Thymus (tissue), 11 donors: ENCODE measurements at regions not wholly inside any gene's neighbourhood (a gene's known extent, or its start where the extent isn't known, plus 50 kb on each side); places are given as distances from the start of the nearest gene placed in this dataset.
"Not testable (repeated sequence)": the region's sequence is repeated elsewhere in the genome, so short reads cannot be mapped to it uniquely, and the experiment has no call there.

Experiments
- DNase-seq, 9 donors: peaks; one replicate each; pipeline ENCODE4 v3.0.0-alpha.2; 2013; ENCODE audit warnings: low spot score in 9 of 9, low read depth in 6 of 9, missing footprints in 1 of 9
- H3K27ac ChIP-seq, 2 donors: one replicate each; pipeline ENCODE4 v1.5.1; 2013; ENCODE audit warnings: control low read depth in 1 of 2, low read depth in 1 of 2, low read length in 1 of 2, mild to moderate bottlenecking in 1 of 2, moderate library complexity in 1 of 2
- H3K27me3 ChIP-seq, 2 donors: one replicate each; pipeline ENCODE4 v1.5.1; 2013; ENCODE audit warnings: low read length in 1 of 2; ENCODE audit not compliant: control insufficient read depth in 2 of 2, insufficient read depth in 1 of 2
- H3K36me3 ChIP-seq, 2 donors: one replicate each; pipeline ENCODE4 v1.5.1; 2013; ENCODE audit warnings: low read length in 1 of 2, mild to moderate bottlenecking in 1 of 2, moderate library complexity in 1 of 2; ENCODE audit not compliant: control insufficient read depth in 2 of 2, insufficient read depth in 2 of 2
- H3K4me1 ChIP-seq, 2 donors: one replicate each; pipeline ENCODE4 v1.5.1; 2013; ENCODE audit warnings: low read length in 2 of 2; ENCODE audit not compliant: control insufficient read depth in 2 of 2, insufficient read depth in 2 of 2
- H3K4me3 ChIP-seq, 2 donors: one replicate each; pipeline ENCODE4 v1.5.1; 2013; ENCODE audit warnings: low read length in 2 of 2, control low read depth in 1 of 2, mild to moderate bottlenecking in 1 of 2
- H3K9me3 ChIP-seq, 2 donors: one replicate each; pipeline ENCODE4 v1.5.1; 2013; ENCODE audit warnings: low read length in 1 of 2, mild to moderate bottlenecking in 1 of 2; ENCODE audit not compliant: control insufficient read depth in 2 of 2, insufficient read depth in 1 of 2
- WGBS: extraction: QIAGEN DNeasy Blood & Tissue Kit; methylation state at CpG from one replicate; pipeline ENCODE4 v1.1.7; 2013; 5-methylcytosine and 5-hydroxymethylcytosine counted together
- donor health status: healthy.

DNA sequence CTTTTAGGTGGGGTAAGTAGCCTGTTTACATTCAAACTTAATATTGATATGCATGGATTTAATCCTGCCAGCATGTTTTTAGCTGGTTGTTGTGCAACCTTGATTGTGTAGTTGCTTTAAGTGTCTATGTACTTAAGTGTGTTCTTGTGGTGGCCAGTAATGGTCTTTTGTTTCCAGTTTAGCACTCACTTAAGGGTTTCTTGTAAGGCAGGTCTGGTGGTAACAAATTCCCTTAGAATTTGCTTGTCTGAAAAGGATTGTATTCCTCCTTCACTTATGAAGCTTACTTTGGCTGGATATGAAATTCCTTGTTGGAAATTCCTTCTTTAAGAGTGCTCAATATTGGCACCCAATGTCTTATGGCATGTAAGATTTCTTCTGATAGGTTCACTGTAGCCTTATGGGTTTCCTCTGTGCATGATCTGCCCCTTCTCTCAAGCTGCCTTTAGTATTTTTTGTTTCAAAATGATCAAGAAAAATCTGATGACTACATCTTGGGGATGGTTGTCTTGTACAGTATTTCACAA lies 289.0 kb upstream of the C1QTNF3 start:
- H3K4me3 ChIP-seq, H3K9me3 ChIP-seq, H3K36me3 ChIP-seq, H3K4me1 ChIP-seq, DNase-seq, H3K27ac ChIP-seq, H3K27me3 ChIP-seq: not testable (repeated sequence)

DNA sequence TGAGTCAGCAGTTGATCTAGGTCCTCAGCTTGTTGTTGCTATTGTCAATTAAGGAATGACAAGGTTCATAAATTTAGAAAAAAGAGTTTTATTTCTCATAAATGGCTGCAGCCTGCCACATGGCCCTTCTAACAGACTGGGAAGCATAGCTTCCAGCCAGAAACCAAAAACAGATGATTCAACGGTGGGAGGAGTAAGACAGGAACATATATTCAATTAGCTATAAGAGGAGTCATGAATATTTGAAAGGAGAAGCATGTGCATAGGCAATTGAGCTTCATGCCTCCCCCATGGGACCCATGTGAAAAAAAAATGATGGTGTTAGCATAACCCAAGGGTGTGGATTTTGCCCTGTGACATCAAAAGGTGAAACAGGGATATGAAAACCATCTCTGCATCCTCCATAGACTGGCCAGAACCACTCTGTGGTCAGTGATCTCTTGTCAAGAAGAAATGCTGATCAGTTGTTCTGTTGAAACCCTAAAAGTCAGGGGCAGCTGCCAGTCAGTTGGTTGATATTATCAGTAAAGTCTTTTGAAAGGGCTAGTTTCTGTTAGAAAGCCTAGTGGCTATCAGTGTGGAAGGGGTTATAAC lies 296.5 kb upstream of the C1QTNF3 start:
- DNase-seq, H3K4me1 ChIP-seq, H3K36me3 ChIP-seq, H3K9me3 ChIP-seq, H3K27me3 ChIP-seq, H3K4me3 ChIP-seq, H3K27ac ChIP-seq: not testable (repeated sequence)
- 83% methylated on average over 1 of the region's 1 CpG for WGBS

DNA sequence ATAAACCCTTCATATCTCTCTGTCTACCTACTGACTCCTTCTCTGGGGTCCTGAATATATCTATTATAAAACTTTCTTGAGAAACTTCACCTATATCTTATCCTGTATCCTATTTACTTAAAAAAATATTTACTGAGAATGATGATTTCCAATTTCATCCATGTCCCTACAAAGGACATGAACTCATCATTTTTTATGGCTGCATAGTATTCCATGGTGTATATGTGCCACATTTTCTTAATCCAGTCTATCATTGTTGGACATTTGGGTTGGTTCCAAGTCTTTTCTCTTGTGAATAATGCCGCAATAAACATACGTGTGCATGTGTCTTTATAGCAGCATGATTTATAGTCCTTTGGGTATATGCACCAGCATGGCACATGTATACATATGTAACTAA lies 301.7 kb upstream of the RAI14 start:
- not testable (repeated sequence) for H3K27ac ChIP-seq, H3K36me3 ChIP-seq, H3K9me3 ChIP-seq, H3K4me1 ChIP-seq, DNase-seq, H3K27me3 ChIP-seq, H3K4me3 ChIP-seq
- 96% methylated on average over 2 of the region's 2 CpGs for WGBS

DNA sequence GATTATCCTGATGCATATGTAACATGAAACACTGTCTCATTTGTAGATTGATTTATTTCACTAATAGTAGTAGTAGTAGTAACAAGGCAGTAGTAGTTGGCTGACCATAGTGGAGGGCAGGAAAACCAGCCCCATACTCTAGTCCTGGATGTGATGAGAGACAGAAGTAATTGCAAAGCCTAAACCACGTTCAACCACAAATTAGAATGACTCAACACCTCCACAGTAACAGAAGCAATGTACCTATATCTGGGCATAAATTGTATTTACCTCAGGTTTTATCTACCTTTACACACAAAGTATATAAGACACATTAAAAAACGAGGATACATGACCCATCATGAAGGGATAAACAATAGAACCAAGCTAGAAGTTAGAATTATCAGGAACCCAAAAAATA lies 284.7 kb upstream of the RAI14 start:
- H3K27me3 ChIP-seq, H3K4me1 ChIP-seq, H3K9me3 ChIP-seq, H3K36me3 ChIP-seq, H3K27ac ChIP-seq, DNase-seq, H3K4me3 ChIP-seq: not testable (repeated sequence)
- 78% methylated on average over 1 of the region's 2 CpGs for WGBS

DNA sequence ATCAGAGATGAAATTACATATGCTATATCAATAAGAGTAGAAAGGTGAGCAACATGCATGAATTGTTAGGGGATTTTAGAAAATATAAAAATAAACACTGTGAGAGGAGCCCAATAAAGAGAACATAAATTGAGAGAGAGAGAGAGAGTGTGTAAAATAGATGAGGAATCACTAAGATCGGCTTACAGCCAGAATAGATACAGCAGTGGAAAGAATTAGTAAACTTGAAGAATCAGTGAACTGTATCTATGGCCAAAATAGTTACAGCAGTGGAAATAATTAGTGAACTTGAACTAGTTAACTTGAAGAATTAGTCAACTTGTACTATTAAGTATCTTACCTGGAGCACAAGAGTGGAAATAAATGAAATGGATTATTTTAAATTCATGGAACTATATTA lies 284.3 kb upstream of the RAI14 start:
- H3K4me3 ChIP-seq, DNase-seq, H3K4me1 ChIP-seq, H3K9me3 ChIP-seq, H3K27ac ChIP-seq, H3K36me3 ChIP-seq, H3K27me3 ChIP-seq: not testable (repeated sequence)
- 41% methylated on average over 1 of the region's 1 CpG for WGBS

DNA sequence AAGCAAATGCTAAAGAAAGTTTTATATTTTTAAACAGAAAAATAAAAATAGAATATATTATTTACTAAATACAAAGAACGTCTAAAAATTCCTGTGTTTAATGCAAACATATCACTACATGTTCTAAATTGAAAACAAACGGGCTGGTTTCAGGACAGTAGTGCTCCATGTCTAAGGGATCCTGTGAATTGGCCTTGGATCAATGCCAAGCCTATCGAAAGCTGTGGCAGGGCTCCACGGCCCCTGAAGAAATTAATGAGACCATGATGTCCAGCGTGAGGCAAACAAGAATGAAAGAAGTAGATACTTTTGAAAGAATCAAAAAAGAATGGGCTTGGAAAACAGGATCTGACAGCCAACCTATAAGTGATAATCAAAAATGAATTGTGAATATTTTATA lies 283.4 kb upstream of the RAI14 start:
- not testable (repeated sequence) for H3K4me1 ChIP-seq, H3K4me3 ChIP-seq, H3K9me3 ChIP-seq, DNase-seq, H3K27me3 ChIP-seq, H3K36me3 ChIP-seq, H3K27ac ChIP-seq
- 88% methylated on average over 4 of the region's 5 CpGs for WGBS

DNA sequence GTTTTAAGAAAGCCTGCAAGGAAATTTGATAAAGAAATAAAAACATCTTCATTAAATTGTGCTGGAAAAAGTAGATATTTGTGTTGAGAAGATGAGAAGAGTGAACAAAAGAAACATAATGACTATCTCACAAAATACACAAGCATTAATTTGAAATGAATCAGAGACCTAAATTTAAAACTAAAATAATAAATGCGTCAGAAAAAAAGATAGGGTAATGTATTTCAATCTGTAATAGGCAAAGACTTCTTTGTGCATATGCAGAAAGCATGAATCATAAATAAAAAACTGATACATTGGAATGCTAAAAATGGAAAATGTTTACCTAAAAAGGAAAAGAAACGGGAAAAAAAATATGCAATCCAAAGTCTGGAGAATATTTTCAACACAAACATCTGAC lies 278.5 kb upstream of the RAI14 start:
- not testable (repeated sequence) for H3K27me3 ChIP-seq, H3K36me3 ChIP-seq, H3K4me3 ChIP-seq, DNase-seq, H3K4me1 ChIP-seq, H3K27ac ChIP-seq, H3K9me3 ChIP-seq
- WGBS, result 46% methylated on average over 2 of the region's 2 CpGs

DNA sequence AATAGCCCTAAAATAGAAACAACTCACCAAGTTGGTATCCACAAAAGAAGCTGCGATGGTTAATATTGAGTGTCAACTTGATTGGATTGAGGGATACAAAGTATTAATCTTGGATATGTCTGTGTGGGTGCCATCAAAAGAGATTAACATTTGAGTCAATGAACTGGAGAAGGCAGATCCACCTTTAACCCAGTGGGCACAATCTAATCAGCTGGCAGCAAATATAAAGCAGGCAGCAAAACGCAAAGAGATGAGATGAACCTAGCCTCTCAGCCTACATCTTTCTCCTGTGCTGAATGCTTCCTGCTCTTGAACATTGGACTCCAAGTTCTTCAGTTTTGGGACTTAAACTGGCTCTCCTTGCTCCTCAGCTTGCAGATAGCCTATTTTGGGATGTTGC lies 277.6 kb upstream of the RAI14 start:
- H3K4me3 ChIP-seq, H3K27ac ChIP-seq, H3K9me3 ChIP-seq, H3K4me1 ChIP-seq, DNase-seq, H3K27me3 ChIP-seq, H3K36me3 ChIP-seq: not testable (repeated sequence)
- over 99% methylated on average over 2 of the region's 2 CpGs for WGBS

DNA sequence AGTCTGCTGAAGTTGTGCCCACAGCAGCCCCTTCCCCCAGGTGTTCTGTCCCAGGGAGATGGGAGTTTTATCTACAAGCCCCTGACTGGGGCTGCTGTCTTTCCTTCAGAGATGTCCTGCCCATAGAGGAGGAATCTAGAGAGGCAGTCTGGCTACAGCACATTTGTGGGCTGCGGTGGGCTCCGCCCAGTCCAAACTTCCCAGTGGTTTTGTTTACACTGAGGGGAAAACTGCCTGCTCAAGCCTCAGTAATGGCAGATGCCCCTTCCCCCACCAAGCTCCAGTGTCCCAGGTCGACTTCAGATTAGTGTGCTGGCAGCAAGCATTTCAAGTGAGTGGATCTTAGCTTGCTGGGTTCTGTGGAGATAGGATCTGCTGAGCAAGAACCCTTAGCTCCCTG lies 267.4 kb upstream of the RAI14 start:
- H3K27ac ChIP-seq, H3K4me3 ChIP-seq, DNase-seq, H3K27me3 ChIP-seq, H3K9me3 ChIP-seq, H3K4me1 ChIP-seq, H3K36me3 ChIP-seq: not testable (repeated sequence)
- 67% methylated on average over 3 of the region's 3 CpGs for WGBS

DNA sequence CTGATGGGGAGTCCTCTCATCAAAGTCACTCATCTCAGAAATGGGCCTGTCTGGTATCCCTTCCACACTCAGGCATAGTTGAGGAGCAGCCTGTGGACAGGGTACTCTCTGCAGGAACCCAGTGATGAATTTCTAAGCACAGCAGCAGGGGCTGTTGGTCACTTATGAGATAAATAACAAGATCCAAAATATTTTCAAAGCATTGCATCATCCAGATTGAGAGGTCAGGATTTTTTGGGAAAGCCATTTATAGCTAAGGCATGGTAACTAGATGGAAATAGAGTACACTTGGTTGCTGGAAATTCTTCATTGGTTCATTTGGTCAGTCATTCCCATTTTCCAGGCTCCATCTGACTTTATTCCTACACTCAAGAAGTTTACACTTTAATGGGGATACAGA lies 246.8 kb upstream of the RAI14 start:
- Histone ChIP-seq H3K36me3 (no peaks in the 10 kb centered on the region), H3K27me3 (no peaks in the 10 kb centered on the region), H3K27ac (no peak overlapping the region)

More for the DNA sequence above, 246.8 kb upstream of the RAI14 start:
- DNase-seq, result no peak
- H3K4me3 ChIP-seq, result no peak overlapping the region
- H3K9me3 ChIP-seq, result no peaks in the 10 kb centered on the region
- H3K4me1 ChIP-seq, result no peaks in the 10 kb centered on the region
